H9 (cell line): ENCODE measurements at regions not wholly inside any gene's neighbourhood (a gene's known extent, or its start where the extent isn't known, plus 50 kb on each side); places are given as distances from the start of the nearest gene placed in this dataset.

Source experiments
- DNase-seq: peaks from one replicate; pipeline ENCODE4 v3.0.0-alpha.2; 2017
- H2AFZ ChIP-seq: one replicate; pipeline ENCODE4 v1.6.1; 2013; ENCODE audit warnings: mild to moderate bottlenecking, low read length, control low read depth, moderate library complexity
- H2AK5ac ChIP-seq: 2 replicates; pipeline ENCODE4 v1.6.1; 2013; ENCODE audit warnings: low read length, control low read depth, mixed read lengths; ENCODE audit not compliant: insufficient read length
- H2BK120ac ChIP-seq: one replicate; pipeline ENCODE4 v1.6.1; 2013; ENCODE audit warnings: low read depth, mild to moderate bottlenecking, low read length, control low read depth, inconsistent platforms; ENCODE audit not compliant: poor library complexity, severe bottlenecking
- H2BK12ac ChIP-seq: 2 replicates; pipeline ENCODE4 v1.6.1; 2013; ENCODE audit warnings: low read length, control low read depth, mixed read lengths, low read depth; ENCODE audit not compliant: insufficient read length
- H2BK15ac ChIP-seq: 2 replicates; pipeline ENCODE4 v1.6.1; 2013; ENCODE audit warnings: low read depth, low read length, control low read depth
- H2BK20ac ChIP-seq: one replicate; pipeline ENCODE4 v1.6.1; 2013; ENCODE audit warnings: low read depth, mild to moderate bottlenecking, low read length, control low read depth, inconsistent platforms; ENCODE audit not compliant: poor library complexity, severe bottlenecking
- H2BK5ac ChIP-seq: 2 replicates; pipeline ENCODE4 v1.6.1; 2013; ENCODE audit warnings: low read length, control low read depth, mixed read lengths; ENCODE audit not compliant: insufficient read length
- H3K14ac ChIP-seq: 2 replicates; pipeline ENCODE4 v1.6.1; 2013; ENCODE audit warnings: low read length, control low read depth; ENCODE audit not compliant: insufficient read depth
- H3K18ac ChIP-seq: 2 replicates; pipeline ENCODE4 v1.6.1; 2013; ENCODE audit warnings: low read depth, mild to moderate bottlenecking, mixed read lengths, low read length, control low read depth; ENCODE audit not compliant: insufficient read length
- H3K23ac ChIP-seq: 2 replicates; pipeline ENCODE4 v1.6.1; 2013; ENCODE audit warnings: low read length, control low read depth, mixed read lengths, low read depth; ENCODE audit not compliant: insufficient read length
- H3K23me2 ChIP-seq: 2 replicates; pipeline ENCODE4 v1.6.1; 2013; ENCODE audit warnings: low read depth, mild to moderate bottlenecking, mixed read lengths, low read length, control low read depth; ENCODE audit not compliant: insufficient read length, poor library complexity, severe bottlenecking
- H3K27ac ChIP-seq: 2 replicates; pipeline ENCODE4 v1.5.1; 2013; ENCODE audit warnings: low read length, control low read depth, mixed read lengths, low read depth; ENCODE audit not compliant: insufficient read length
- H3K27me3 ChIP-seq: 2 replicates; pipeline ENCODE4 v1.6.1; 2013; ENCODE audit warnings: low read length, control low read depth, inconsistent platforms; ENCODE audit not compliant: insufficient read depth
- H3K4ac ChIP-seq: 2 replicates; pipeline ENCODE4 v1.6.1; 2013; ENCODE audit warnings: low read depth, mild to moderate bottlenecking, control low read depth, inconsistent platforms, low read length, moderate library complexity
- H3K4me1 ChIP-seq: 2 replicates; pipeline ENCODE4 v1.6.1; 2013; ENCODE audit warnings: low read length, control low read depth, inconsistent platforms; ENCODE audit not compliant: insufficient read depth
- H3K4me2 ChIP-seq: 2 replicates; pipeline ENCODE4 v1.6.1; 2013; ENCODE audit warnings: low read length, control low read depth, mixed read lengths; ENCODE audit not compliant: insufficient read length, insufficient read depth
- H3K56ac ChIP-seq: 2 replicates; pipeline ENCODE4 v1.6.1; 2013; ENCODE audit warnings: low read depth, mild to moderate bottlenecking, mixed read lengths, low read length, control low read depth; ENCODE audit not compliant: insufficient read length
- H3K79me1 ChIP-seq: 2 replicates; pipeline ENCODE4 v1.6.1; 2013; ENCODE audit warnings: low read depth, mild to moderate bottlenecking, moderate library complexity, low read length, control low read depth, inconsistent platforms; ENCODE audit not compliant: insufficient read depth, poor library complexity, severe bottlenecking
- H3K79me2 ChIP-seq: 2 replicates; pipeline ENCODE4 v1.6.1; 2013; ENCODE audit warnings: low read length, control low read depth, inconsistent platforms; ENCODE audit not compliant: insufficient read depth
- H3K9ac ChIP-seq: 2 replicates; pipeline ENCODE4 v1.6.1; 2013; ENCODE audit warnings: low read length, control low read depth, mixed read lengths; ENCODE audit not compliant: insufficient read length; ENCODE audit errors: extremely low read depth
- H3K9me3 ChIP-seq: one replicate; pipeline ENCODE4 v1.6.1; 2013; ENCODE audit warnings: low read depth, low read length, inconsistent platforms; ENCODE audit not compliant: control insufficient read depth
- H3T11ph ChIP-seq: one replicate; pipeline ENCODE4 v1.6.1; 2013; ENCODE audit warnings: mild to moderate bottlenecking, low read length, control low read depth, inconsistent platforms
- H4K20me1 ChIP-seq: one replicate; pipeline ENCODE4 v1.6.1; 2013; ENCODE audit not compliant: control insufficient read depth, insufficient read length, insufficient read depth
- H4K5ac ChIP-seq: 2 replicates; pipeline ENCODE4 v1.6.1; 2013; ENCODE audit warnings: low read depth, mild to moderate bottlenecking, mixed read lengths, low read length, control low read depth; ENCODE audit not compliant: insufficient read length
- H4K8ac ChIP-seq: replicated peaks from 2 replicates; pipeline ENCODE4 v1.6.1; 2013; ENCODE audit warnings: low read length, control low read depth, mixed read lengths, low read depth; ENCODE audit not compliant: insufficient read length
- H4K91ac ChIP-seq: 2 replicates; pipeline ENCODE4 v1.6.1; 2013; ENCODE audit warnings: low read depth, mild to moderate bottlenecking, moderate library complexity, mixed read lengths, low read length, control low read depth; ENCODE audit not compliant: insufficient read length
- H3K27ac Mint-ChIP-seq, 3 experiments: 2 replicates in 2 of 3; 3 replicates in 1 of 3; pipeline ENCODE4 v1.8.0; 2020 to 2021; ENCODE audit warnings: mixed read lengths in 3 of 3, mild to moderate bottlenecking in 1 of 3, moderate library complexity in 1 of 3
- H3K27me3 Mint-ChIP-seq: 2 replicates; pipeline ENCODE4 v1.8.0; 2021; ENCODE audit warnings: low read depth, mild to moderate bottlenecking, moderate library complexity, mixed read lengths
- H3K36me3 Mint-ChIP-seq, 3 experiments: 2 replicates in 2 of 3; 3 replicates in 1 of 3; pipeline ENCODE4 v1.8.0; 2020 to 2021; ENCODE audit warnings: low read depth in 3 of 3, mixed read lengths in 3 of 3; ENCODE audit not compliant: insufficient read depth in 1 of 3
- H3K4me1 Mint-ChIP-seq, 2 experiments: 2 replicates each; pipeline ENCODE4 v1.8.0; 2020; ENCODE audit warnings: mixed read lengths in 2 of 2
- H3K4me3 Mint-ChIP-seq, 2 experiments: 2 replicates in 1 of 2; 3 replicates in 1 of 2; pipeline ENCODE4 v1.8.0; 2020 to 2021; ENCODE audit warnings: mild to moderate bottlenecking in 2 of 2, mixed read lengths in 2 of 2, moderate library complexity in 1 of 2
- H3K9me3 Mint-ChIP-seq, 2 experiments: 2 replicates in 1 of 2; 3 replicates in 1 of 2; pipeline ENCODE4 v1.8.0; 2020; ENCODE audit warnings: mild to moderate bottlenecking in 2 of 2, mixed read lengths in 2 of 2, moderate library complexity in 1 of 2
- CTCF ChIP-seq: fragments of 200-600 bp; sonication (generic); conservative IDR thresholded peaks from 3 replicates; pipeline ENCODE4 v1.8.0; 2021; ENCODE audit warnings: antibody characterized with exemption, mild to moderate bottlenecking
- WGBS: extraction: QIAGEN DNeasy Blood & Tissue Kit; methylation state at CpG from one replicate; pipeline ENCODE4 v1.1.7; 2013; ENCODE audit warnings: missing lambda C conversion rate, low lambda C conversion rate, mixed read lengths; ENCODE audit not compliant: insufficient read length; ENCODE audit errors: extremely low coverage; 5-methylcytosine and 5-hydroxymethylcytosine counted together

- Histone ChIP-seq H3K23ac (no peak overlapping the region), H2AK5ac (no peak overlapping the region), H3K4me2 (no peak overlapping the region), H3K18ac (no peak overlapping the region), H4K91ac (no peak overlapping the region), H2BK20ac (no peak overlapping the region), H3K27me3 (no peaks in the 10 kb centered on the region), H4K5ac (no peak overlapping the region), H4K20me1 (no peaks in the 10 kb centered on the region), H3K9me3 (no peaks in the 10 kb centered on the region), H3K23me2 (no peaks in the 10 kb centered on the region), H2BK5ac (no peak overlapping the region), H3K9ac (no peak overlapping the region), H2AFZ (no peak overlapping the region), H3K4me1 (no peaks in the 10 kb centered on the region), H3K14ac (no peak overlapping the region), H2BK15ac (no peak overlapping the region), H3K4ac (no peak overlapping the region), H4K8ac (no peak overlapping the region), H3K79me2 (no peaks in the 10 kb centered on the region), H3K27ac (no peak overlapping the region), H3K56ac (no peak overlapping the region), H3K79me1 (no peaks in the 10 kb centered on the region), H3T11ph (no peak overlapping the region), H2BK12ac (no peak overlapping the region), H2BK120ac (no peak overlapping the region)
- WGBS = no CpG with 5 or more reads among the region's 2 CpGs
- Mint-ChIP-seq H3K36me3 (no peaks in the 10 kb centered on the region), H3K9me3 (no peaks in the 10 kb centered on the region), H3K27ac (no peak overlapping the region), H3K27me3 (peaks cover 2% of the 10 kb centered on the region; the same call in 1 of the 2 replicates), H3K4me3 (no peak overlapping the region), H3K4me1 (no peaks in the 10 kb centered on the region)
- DNase-seq = no peak
- TF ChIP-seq CTCF = no peak
These were observed 2137.1 kb upstream of the TENM3 start for GRCh38 chr4:180106122-180106521.
